B cell (primary cell): ENCODE measurements at regions not wholly inside any gene's neighbourhood (a gene's known extent, or its start where the extent isn't known, plus 50 kb on each side); places are given as distances from the start of the nearest gene placed in this dataset.

Source experiments
- EZH2 ChIP-seq: IDR thresholded peaks from 2 replicates; pipeline ENCODE4 v1.6.1; 2012; ENCODE audit warnings: borderline replicate concordance, low read depth, mild to moderate bottlenecking, moderate library complexity, low read length; ENCODE audit not compliant: insufficient read depth, poor library complexity, severe bottlenecking
- TF ChIP-seq, protein P1 (sequence below): fragments of 200-600 bp; IDR thresholded peaks from one replicate; pipeline ENCODE4 v1.8.0; 2022; ENCODE audit warnings: antibody characterized with exemption, mild to moderate bottlenecking

DNA sequence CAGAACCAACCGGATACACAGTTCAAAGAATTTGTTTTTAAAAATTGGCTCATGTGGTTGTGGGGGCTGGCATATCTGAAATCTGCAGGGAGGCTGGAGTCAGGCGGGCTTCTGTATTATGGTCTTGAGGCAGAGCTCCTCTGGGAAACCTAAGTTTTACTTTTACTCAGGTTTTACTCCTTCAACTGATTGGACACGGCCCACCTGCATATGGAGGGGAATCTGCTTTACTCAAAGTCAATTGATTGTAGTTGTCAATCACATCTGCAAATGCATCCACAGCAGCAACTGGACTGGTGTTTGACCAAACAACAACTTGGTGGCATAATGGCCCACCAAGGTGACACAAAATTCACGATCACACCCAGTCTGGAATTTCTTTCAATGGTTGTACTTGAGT lies 103.4 kb downstream of the ERMARD start:
- TF ChIP-seq, protein P1, sequence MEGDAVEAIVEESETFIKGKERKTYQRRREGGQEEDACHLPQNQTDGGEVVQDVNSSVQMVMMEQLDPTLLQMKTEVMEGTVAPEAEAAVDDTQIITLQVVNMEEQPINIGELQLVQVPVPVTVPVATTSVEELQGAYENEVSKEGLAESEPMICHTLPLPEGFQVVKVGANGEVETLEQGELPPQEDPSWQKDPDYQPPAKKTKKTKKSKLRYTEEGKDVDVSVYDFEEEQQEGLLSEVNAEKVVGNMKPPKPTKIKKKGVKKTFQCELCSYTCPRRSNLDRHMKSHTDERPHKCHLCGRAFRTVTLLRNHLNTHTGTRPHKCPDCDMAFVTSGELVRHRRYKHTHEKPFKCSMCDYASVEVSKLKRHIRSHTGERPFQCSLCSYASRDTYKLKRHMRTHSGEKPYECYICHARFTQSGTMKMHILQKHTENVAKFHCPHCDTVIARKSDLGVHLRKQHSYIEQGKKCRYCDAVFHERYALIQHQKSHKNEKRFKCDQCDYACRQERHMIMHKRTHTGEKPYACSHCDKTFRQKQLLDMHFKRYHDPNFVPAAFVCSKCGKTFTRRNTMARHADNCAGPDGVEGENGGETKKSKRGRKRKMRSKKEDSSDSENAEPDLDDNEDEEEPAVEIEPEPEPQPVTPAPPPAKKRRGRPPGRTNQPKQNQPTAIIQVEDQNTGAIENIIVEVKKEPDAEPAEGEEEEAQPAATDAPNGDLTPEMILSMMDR = no peak
- TF ChIP-seq EZH2 = no peak
